Left forelimb (tissue), 1 donor: ENCODE measurements at regions not wholly inside any gene's neighbourhood (a gene's known extent, or its start where the extent isn't known, plus 50 kb on each side); places are given as distances from the start of the nearest gene placed in this dataset.
"Not testable (repeated sequence)": the region's sequence is repeated elsewhere in the genome, so short reads cannot be mapped to it uniquely, and the experiment has no call there.

Experiments used
- DNase-seq: peaks from one replicate; pipeline ENCODE4 v3.0.0-alpha.2; 2018; ENCODE audit warnings: low spot score

GRCh38 chr9:96064826-96065481, 189.5 kb downstream of the ERCC6L2 start:
- DNase-seq: no peak

- DNase-seq: no peak
Observed at GRCh38 chr9:96062854-96063253, 187.4 kb downstream of the ERCC6L2 start.

- no peak for DNase-seq
Observed at GRCh38 chr9:96062031-96062430, 186.5 kb downstream of the ERCC6L2 start.

GRCh38 chr9:96061293-96061987, 185.9 kb downstream of the ERCC6L2 start:
- no peak for DNase-seq

GRCh38 chr9:96058218-96058617, 182.7 kb downstream of the ERCC6L2 start:
- no peak for DNase-seq

GRCh38 chr9:96057155-96057554, 181.7 kb downstream of the ERCC6L2 start:
- DNase-seq: no peak

- no peak for DNase-seq
Observed at GRCh38 chr9:96056226-96056625, 180.7 kb downstream of the ERCC6L2 start.

GRCh38 chr9:96054248-96054647, 178.8 kb downstream of the ERCC6L2 start:
- not testable (repeated sequence) for DNase-seq

- DNase-seq: no peak
Observed at GRCh38 chr9:96052686-96053085, 177.2 kb downstream of the ERCC6L2 start.

GRCh38 chr9:96051423-96051822, 175.9 kb downstream of the ERCC6L2 start:
- no peak for DNase-seq

GRCh38 chr9:96050861-96051155, 175.3 kb downstream of the ERCC6L2 start:
- no peak for DNase-seq

GRCh38 chr9:96050048-96050860, 174.8 kb downstream of the ERCC6L2 start:
- no peak for DNase-seq

GRCh38 chr9:96048956-96049831, 173.7 kb downstream of the ERCC6L2 start:
- no peak for DNase-seq

GRCh38 chr9:96048104-96048955, 172.8 kb downstream of the ERCC6L2 start:
- no peak for DNase-seq

GRCh38 chr9:96047741-96048103, 172.2 kb downstream of the ERCC6L2 start:
- DNase-seq: no peak

GRCh38 chr9:96047116-96047639, 171.7 kb downstream of the ERCC6L2 start:
- no peak for DNase-seq

- no peak for DNase-seq
Observed at GRCh38 chr9:96045811-96046210, 170.3 kb downstream of the ERCC6L2 start.

GRCh38 chr9:96044401-96044800, 168.9 kb downstream of the ERCC6L2 start:
- DNase-seq: no peak

GRCh38 chr9:96040591-96041461, 165.3 kb downstream of the ERCC6L2 start:
- DNase-seq: no peak

GRCh38 chr9:96038914-96039313, 163.4 kb downstream of the ERCC6L2 start:
- DNase-seq: no peak
